CD14-positive monocyte (primary cell): ENCODE measurements at regions not wholly inside any gene's neighbourhood (a gene's known extent, or its start where the extent isn't known, plus 50 kb on each side); places are given as distances from the start of the nearest gene placed in this dataset.

Experiments used
- DNase-seq, 3 donors: peaks; one replicate each; pipeline ENCODE4 v3.0.0-alpha.2; 2011 to 2022
- H2AFZ ChIP-seq: 2 replicates; pipeline ENCODE4 v1.6.0; 2012; ENCODE audit warnings: mild to moderate bottlenecking, low read depth, low read length, inconsistent platforms; ENCODE audit not compliant: insufficient read depth, poor library complexity, severe bottlenecking
- H3K27ac ChIP-seq, 2 donors: 1 replicate in 1 of 2; 2 replicates in 1 of 2; pipeline ENCODE4 v1.5.1; 2012 to 2013; ENCODE audit warnings: low read length in 2 of 2, control low read depth in 1 of 2, inconsistent platforms in 1 of 2, low read depth in 1 of 2, mild to moderate bottlenecking in 1 of 2
- H3K27me3 ChIP-seq, 2 donors: one replicate each; pipeline versions ENCODE4 v1.6.0 to v1.6.1; 2011 to 2013; ENCODE audit warnings: low read length in 2 of 2; ENCODE audit not compliant: control insufficient read depth in 2 of 2, insufficient read depth in 2 of 2
- H3K36me3 ChIP-seq, 2 donors: replicated peaks in 1 of 2; 1 replicate in 1 of 2; 2 replicates in 1 of 2; pipeline versions ENCODE4 v1.5.1 to v1.6.1; 2012 to 2013; ENCODE audit warnings: low read length in 2 of 2, control low read depth in 1 of 2, inconsistent platforms in 1 of 2, mild to moderate bottlenecking in 1 of 2; ENCODE audit not compliant: insufficient read depth in 2 of 2, control insufficient read depth in 1 of 2
- H3K4me1 ChIP-seq, 2 donors: 1 replicate in 1 of 2; 2 replicates in 1 of 2; pipeline versions ENCODE4 v1.5.1 to v1.6.1; 2012 to 2013; ENCODE audit warnings: low read length in 2 of 2, control low read depth in 1 of 2, inconsistent platforms in 1 of 2, mild to moderate bottlenecking in 1 of 2, moderate library complexity in 1 of 2; ENCODE audit not compliant: insufficient read depth in 2 of 2, control insufficient read depth in 1 of 2
- H3K4me2 ChIP-seq: replicated peaks from 2 replicates; pipeline ENCODE3; 2012; ENCODE audit warnings: low read length, moderate library complexity, mild to moderate bottlenecking; ENCODE audit not compliant: poor library complexity, severe bottlenecking; ENCODE audit errors: extremely low read depth
- H3K4me3 ChIP-seq, 3 experiments: fragments of 200-600 bp in 1 of 3; sonication (generic) in 1 of 3; replicated peaks in 1 of 3; 1 replicate in 2 of 3; 2 replicates in 1 of 3; pipeline ENCODE4 v1.5.1; 2011 to 2013; ENCODE audit warnings: low read length in 3 of 3, mild to moderate bottlenecking in 3 of 3, control low read depth in 2 of 3, low read depth in 2 of 3, inconsistent platforms in 1 of 3, moderate library complexity in 1 of 3
- H3K79me2 ChIP-seq: 2 replicates; pipeline ENCODE4 v1.6.0; 2012; ENCODE audit warnings: mild to moderate bottlenecking, control low read depth, inconsistent platforms, low read length, moderate library complexity; ENCODE audit not compliant: insufficient read depth
- H3K9ac ChIP-seq: 2 replicates; pipeline ENCODE4 v1.6.0; 2017; ENCODE audit warnings: low read length, mild to moderate bottlenecking; ENCODE audit not compliant: insufficient read depth, poor library complexity, severe bottlenecking
- H3K9me3 ChIP-seq, 2 donors: replicated peaks in 1 of 2; 1 replicate in 1 of 2; 2 replicates in 1 of 2; pipeline versions ENCODE4 v1.5.1 to v1.6.1; 2012 to 2013; ENCODE audit warnings: low read length in 2 of 2, control low read depth in 1 of 2; ENCODE audit not compliant: control insufficient read depth in 1 of 2, insufficient read depth in 1 of 2
- H4K20me1 ChIP-seq: 2 replicates; pipeline ENCODE4 v1.6.0; 2012; ENCODE audit warnings: mild to moderate bottlenecking, low read length, control low read depth, moderate library complexity; ENCODE audit not compliant: insufficient read depth
- H3K27ac Mint-ChIP-seq, 7 donors: one replicate each; pipeline ENCODE4 v1.8.0; 2020; ENCODE audit warnings: mild to moderate bottlenecking in 7 of 7, mixed read lengths in 7 of 7, moderate library complexity in 6 of 7, inconsistent platforms in 2 of 7
- H3K27me3 Mint-ChIP-seq, 3 donors: one replicate each; pipeline ENCODE4 v1.8.0; 2021 to 2022; ENCODE audit warnings: low read depth in 3 of 3, mild to moderate bottlenecking in 3 of 3, mixed read lengths in 3 of 3, moderate library complexity in 3 of 3, inconsistent platforms in 1 of 3
- H3K36me3 Mint-ChIP-seq, 2 donors: one replicate each; pipeline ENCODE4 v1.8.0; 2020; ENCODE audit warnings: mixed read lengths in 2 of 2, inconsistent platforms in 1 of 2, mild to moderate bottlenecking in 1 of 2
- H3K4me1 Mint-ChIP-seq: one replicate; pipeline ENCODE4 v1.8.0; 2020; ENCODE audit warnings: mild to moderate bottlenecking, mixed read lengths
- H3K4me3 Mint-ChIP-seq, 2 donors: one replicate each; pipeline ENCODE4 v1.8.0; 2020; ENCODE audit warnings: mild to moderate bottlenecking in 2 of 2, mixed read lengths in 2 of 2, moderate library complexity in 1 of 2
- H3K9me3 Mint-ChIP-seq, 7 donors: one replicate each; pipeline ENCODE4 v1.8.0; 2020 to 2022; ENCODE audit warnings: mixed read lengths in 7 of 7, mild to moderate bottlenecking in 6 of 7, moderate library complexity in 6 of 7, inconsistent platforms in 2 of 7
- WGBS: methylation state at CpG from one replicate; pipeline ENCODE4 v1.1.5; 2013; ENCODE audit warnings: missing lambda C conversion rate; ENCODE audit not compliant: insufficient coverage; 5-methylcytosine and 5-hydroxymethylcytosine counted together
- intact Hi-C, 2 donors: fragments of 100-400 bp; cut with micrococcal nuclease; formaldehyde crosslinking; loops; one replicate each; pipeline versions ENCODE4 v1.15.0 to v1.15.1; 2023
- TF ChIP-seq, protein P1 (sequence below): fragments of 200-600 bp; IDR thresholded peaks from one replicate; pipeline ENCODE4 v1.8.0; 2022; ENCODE audit warnings: antibody characterized with exemption, mild to moderate bottlenecking

DNA sequence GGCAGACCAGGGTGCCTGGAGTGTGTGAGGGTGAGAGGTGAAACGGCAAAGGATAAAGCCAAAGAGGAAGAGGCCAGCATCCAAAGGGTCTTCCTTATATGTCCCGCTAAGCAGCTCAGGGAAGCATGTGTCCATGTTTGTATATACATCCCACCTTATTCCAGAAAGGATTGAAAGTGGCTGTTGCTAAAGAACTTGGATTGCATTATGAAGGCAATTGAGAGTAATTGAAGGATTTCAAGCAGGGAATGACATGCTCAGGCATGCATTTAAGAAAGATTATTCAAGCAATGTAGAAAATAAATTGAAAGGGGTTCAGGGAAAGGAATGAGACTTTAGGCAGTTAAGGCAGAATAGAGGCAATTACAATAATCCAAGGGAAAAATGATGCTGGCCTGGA, 237.6 kb upstream of the SOX9 start:
- TF ChIP-seq, protein P1, sequence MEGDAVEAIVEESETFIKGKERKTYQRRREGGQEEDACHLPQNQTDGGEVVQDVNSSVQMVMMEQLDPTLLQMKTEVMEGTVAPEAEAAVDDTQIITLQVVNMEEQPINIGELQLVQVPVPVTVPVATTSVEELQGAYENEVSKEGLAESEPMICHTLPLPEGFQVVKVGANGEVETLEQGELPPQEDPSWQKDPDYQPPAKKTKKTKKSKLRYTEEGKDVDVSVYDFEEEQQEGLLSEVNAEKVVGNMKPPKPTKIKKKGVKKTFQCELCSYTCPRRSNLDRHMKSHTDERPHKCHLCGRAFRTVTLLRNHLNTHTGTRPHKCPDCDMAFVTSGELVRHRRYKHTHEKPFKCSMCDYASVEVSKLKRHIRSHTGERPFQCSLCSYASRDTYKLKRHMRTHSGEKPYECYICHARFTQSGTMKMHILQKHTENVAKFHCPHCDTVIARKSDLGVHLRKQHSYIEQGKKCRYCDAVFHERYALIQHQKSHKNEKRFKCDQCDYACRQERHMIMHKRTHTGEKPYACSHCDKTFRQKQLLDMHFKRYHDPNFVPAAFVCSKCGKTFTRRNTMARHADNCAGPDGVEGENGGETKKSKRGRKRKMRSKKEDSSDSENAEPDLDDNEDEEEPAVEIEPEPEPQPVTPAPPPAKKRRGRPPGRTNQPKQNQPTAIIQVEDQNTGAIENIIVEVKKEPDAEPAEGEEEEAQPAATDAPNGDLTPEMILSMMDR = no peak
- Mint-ChIP-seq H3K27ac (no peak overlapping the region), H3K36me3 (no peaks in the 10 kb centered on the region), H3K9me3 (peaks cover 2 to 12% (median 8%) of the 10 kb centered on the region in 7 donors), H3K4me3 (no peak overlapping the region), H3K27me3 (peaks cover 0 to 3% (median 0%) of the 10 kb centered on the region in 3 donors), H3K4me1 (no peaks in the 10 kb centered on the region)
- no CpG with 5 or more reads among the region's 2 CpGs for WGBS
- intact Hi-C loops = no loop called here
- Histone ChIP-seq H3K4me2 (no peak overlapping the region), H4K20me1 (no peaks in the 10 kb centered on the region), H3K79me2 (no peaks in the 10 kb centered on the region), H3K4me3 (no peak overlapping the region), H3K27ac (no peak overlapping the region), H3K4me1 (no peaks in the 10 kb centered on the region), H3K27me3 (no peaks in the 10 kb centered on the region), H2AFZ (no peak overlapping the region), H3K36me3 (no peaks in the 10 kb centered on the region), H3K9me3 (no peaks in the 10 kb centered on the region), H3K9ac (no peak overlapping the region)
- DNase-seq = no peak

DNA sequence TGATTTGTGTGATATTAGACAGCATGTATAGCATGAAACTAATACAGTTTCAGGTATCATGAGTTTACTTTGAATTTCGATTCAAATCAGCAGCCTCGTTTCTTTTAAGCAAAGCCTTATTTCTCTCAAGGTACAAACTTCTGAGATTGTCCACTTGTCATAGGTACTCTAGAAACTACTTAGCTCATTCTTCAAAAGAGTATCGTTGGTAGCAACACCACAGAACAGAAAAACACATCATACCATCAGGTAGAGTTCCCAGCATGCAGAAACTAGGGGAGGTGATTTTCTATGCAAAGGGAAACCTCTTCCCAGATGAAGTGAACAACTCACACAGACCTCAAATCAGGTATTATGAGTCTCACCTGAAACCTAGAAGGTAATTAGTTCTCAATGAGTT, 237.0 kb upstream of the SOX9 start:
- Mint-ChIP-seq H3K36me3 (no peaks in the 10 kb centered on the region), H3K4me1 (no peaks in the 10 kb centered on the region), H3K27me3 (peaks cover 0 to 3% (median 0%) of the 10 kb centered on the region in 3 donors), H3K27ac (no peak overlapping the region), H3K4me3 (no peak overlapping the region), H3K9me3 (peaks cover 2 to 12% (median 8%) of the 10 kb centered on the region in 7 donors)
- intact Hi-C loops = no loop called here
- H3K36me3 ChIP-seq = no peaks in the 10 kb centered on the region
- H3K4me2 ChIP-seq = no peak overlapping the region
- no peak overlapping the region for H3K4me3 ChIP-seq
- no peaks in the 10 kb centered on the region for H4K20me1 ChIP-seq
- DNase-seq = no peak
- no peak overlapping the region for H3K27ac ChIP-seq
- no peak overlapping the region for H3K9ac ChIP-seq
- H3K79me2 ChIP-seq = no peaks in the 10 kb centered on the region
- H2AFZ ChIP-seq = no peak overlapping the region
- H3K27me3 ChIP-seq = no peaks in the 10 kb centered on the region
- H3K9me3 ChIP-seq = no peaks in the 10 kb centered on the region
- TF ChIP-seq, protein P1 = no peak
- no peaks in the 10 kb centered on the region for H3K4me1 ChIP-seq
- WGBS = 80% methylated on average over 2 of the region's 3 CpGs
